ENCODE measurements at regions not wholly inside any gene's neighbourhood (a gene's known extent, or its start where the extent isn't known, plus 50 kb on each side); places are given as distances from the start of the nearest gene placed in this dataset.
"Not testable (repeated sequence)": the region's sequence is repeated elsewhere in the genome, so short reads cannot be mapped to it uniquely, and the experiment has no call there.

DNA sequence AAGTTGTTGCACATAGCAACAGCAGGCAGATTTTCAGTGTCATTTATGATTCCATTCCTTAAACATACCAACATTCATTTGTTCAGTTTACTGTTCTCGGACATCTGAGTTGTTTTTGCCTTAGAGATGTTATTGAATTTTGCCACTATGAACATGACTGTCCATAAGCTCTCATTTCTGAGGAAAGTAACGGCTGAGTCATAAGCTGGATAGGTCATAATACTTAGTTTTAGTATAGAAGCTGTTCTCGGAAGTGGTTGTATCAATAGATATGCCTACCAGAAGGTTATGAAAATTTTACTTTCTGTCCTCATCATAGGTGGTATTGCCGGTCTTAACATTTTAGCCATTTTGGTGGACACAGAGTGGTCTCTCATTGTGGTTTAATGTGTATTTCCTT lies 157.1 kb upstream of the CLNK start:
- TF ChIP-seq, protein P1, sequence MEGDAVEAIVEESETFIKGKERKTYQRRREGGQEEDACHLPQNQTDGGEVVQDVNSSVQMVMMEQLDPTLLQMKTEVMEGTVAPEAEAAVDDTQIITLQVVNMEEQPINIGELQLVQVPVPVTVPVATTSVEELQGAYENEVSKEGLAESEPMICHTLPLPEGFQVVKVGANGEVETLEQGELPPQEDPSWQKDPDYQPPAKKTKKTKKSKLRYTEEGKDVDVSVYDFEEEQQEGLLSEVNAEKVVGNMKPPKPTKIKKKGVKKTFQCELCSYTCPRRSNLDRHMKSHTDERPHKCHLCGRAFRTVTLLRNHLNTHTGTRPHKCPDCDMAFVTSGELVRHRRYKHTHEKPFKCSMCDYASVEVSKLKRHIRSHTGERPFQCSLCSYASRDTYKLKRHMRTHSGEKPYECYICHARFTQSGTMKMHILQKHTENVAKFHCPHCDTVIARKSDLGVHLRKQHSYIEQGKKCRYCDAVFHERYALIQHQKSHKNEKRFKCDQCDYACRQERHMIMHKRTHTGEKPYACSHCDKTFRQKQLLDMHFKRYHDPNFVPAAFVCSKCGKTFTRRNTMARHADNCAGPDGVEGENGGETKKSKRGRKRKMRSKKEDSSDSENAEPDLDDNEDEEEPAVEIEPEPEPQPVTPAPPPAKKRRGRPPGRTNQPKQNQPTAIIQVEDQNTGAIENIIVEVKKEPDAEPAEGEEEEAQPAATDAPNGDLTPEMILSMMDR (IDR thresholded peaks at IDR 0.05; ENCODE audit: insufficient read depth, low read length, missing control alignments), result no peak
- no peak for DNase-seq (ENCODE audit: low read depth, low spot score)
- no peak overlapping the region for H3K4me3 ChIP-seq (ENCODE audit: low read depth, low read length)
- POLR2A ChIA-PET, result no interaction called here
- CTCF ChIA-PET, result no interaction called here

DNA sequence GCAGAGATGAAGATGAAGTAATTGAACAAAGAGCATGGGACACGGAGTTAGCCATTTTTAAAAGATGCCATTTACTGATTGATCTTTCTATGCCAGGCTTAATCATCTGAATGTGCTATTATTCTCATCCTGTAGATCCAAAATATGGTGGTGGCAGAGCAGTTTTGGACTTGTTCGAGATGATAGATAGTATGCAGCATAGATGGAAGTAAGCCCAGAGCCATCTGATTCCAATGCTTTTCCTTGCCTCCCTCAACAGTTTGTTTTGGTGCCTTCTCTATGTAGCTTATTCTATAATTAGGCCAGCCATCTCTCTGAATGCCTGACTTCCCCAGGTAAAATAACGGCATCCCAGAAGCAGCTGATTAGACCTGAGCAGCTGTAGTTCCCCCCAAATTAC lies 152.6 kb upstream of the CLNK start:
- CTCF ChIA-PET, result no interaction called here
- POLR2A ChIA-PET, result no interaction called here

DNA sequence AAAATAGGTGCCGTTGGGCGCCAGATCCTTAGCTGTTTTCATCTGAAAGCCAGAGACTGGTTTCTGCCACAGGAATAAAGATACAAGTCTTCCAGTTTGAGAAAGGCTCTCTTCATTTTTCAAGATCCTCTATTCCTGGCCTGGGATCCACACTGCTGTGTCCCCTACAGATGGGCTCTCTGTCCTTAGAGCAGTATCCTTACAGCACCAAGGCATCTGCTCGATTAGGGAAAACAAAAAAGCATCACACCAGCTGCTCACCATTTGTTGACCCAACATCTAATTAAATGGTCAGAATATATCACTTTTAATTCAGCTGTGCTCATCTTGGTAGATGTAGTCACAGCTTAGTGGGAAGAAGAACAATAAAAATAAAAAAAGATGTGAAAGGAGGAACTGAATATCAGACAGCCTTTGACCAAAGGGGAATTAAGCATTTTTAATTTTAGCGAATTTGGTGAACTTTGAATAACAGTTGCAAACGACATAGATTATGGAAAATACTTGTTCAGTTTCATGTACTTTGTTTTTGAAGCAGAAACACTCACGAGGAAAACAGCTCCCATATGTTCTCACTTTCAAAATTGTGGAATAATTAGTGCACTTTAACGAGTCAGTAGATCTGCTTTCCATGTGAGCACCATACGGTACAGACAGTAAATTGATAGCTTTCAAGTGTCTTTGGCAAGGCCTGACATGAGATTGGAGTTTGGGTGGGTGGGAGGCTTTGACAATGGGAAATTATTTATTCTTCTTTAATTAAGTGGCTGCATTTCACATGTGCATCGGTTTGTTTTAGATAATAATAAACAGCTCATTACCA lies 148.4 kb upstream of the CLNK start:
- TF ChIP-seq, protein P1 (IDR thresholded peaks at IDR 0.05; ENCODE audit: insufficient read depth, low read length, missing control alignments), result no peak
- ChIA-PET CTCF (no interaction called here), POLR2A (no interaction called here)
- no peak for DNase-seq (ENCODE audit: low read depth, low spot score)
- H3K4me3 ChIP-seq (ENCODE audit: low read depth, low read length), result no peak overlapping the region

More for the DNA sequence above, 152.6 kb upstream of the CLNK start:
- H3K4me3 ChIP-seq (ENCODE audit: low read depth, low read length), result no peak overlapping the region
- TF ChIP-seq, protein P1 (IDR thresholded peaks at IDR 0.05; ENCODE audit: insufficient read depth, low read length, missing control alignments), result no peak
- no peak for DNase-seq (ENCODE audit: low read depth, low spot score)

DNA sequence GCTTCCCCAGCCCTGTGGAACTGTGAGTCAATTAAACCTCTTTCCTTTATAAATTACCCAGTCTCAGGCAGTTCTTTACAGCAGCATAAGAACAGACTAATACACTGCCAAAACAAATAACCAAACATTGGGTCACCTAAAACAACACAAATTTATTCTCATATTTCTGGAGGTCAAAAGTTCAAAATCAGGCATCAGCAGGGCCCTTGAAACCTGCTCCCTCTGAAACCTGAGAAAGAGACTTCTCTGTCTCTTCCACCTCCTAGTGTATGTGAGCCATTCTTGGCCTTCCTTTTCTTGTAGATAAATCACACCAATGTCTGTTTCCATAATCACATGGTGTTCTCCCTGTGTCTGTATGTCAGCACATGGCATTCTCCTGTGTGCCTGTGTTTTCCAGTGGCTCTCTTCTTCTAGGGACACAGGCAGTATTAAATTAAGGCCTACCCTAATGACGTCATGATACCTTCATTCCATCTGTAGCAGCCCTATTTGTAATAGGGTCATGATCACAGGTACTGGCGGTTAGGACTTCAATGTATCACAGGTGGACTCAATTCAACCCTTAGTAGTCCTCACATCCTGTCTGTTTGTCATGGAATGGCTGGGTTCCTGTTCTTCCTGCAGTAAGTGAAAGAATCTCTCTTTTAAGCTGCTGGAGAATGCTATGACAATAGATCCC lies 147.3 kb upstream of the CLNK start:
- POLR2A ChIA-PET, result no interaction called here
- no peak for DNase-seq (ENCODE audit: low read depth, low spot score)
- CTCF ChIA-PET, result no interaction called here
- no peak overlapping the region for H3K4me3 ChIP-seq (ENCODE audit: low read depth, low read length)
- TF ChIP-seq, protein P1 (IDR thresholded peaks at IDR 0.05; ENCODE audit: insufficient read depth, low read length, missing control alignments), result no peak

DNA sequence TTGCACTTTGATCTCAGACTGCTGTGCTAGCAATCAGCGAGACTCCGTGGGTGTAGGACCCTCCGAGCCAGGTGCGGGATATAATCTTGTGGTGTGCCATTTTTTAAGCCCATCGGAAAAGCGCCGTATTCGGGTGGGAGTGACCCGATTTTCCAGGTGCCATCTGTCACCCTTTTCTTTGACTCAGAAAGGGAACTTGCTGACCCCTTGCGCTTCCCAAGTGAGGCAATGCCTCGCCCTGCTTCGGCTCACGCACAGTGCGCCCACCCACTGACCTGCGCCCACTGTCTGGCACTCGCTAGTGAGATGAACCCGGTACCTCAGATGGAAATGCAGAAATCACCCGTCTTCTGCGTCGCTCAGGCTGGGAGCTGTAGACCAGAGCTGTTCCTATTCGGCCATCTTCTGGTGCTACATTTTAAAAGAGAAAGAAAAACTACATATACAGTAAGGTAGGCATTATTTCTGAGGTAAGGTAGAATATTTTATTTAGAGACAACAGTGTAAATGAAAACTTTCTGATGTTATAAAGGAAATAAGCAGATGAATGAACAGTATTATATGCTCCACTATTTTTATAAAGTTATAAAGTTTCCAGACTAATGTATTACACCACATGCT lies 144.5 kb upstream of the CLNK start:
- DNase-seq (ENCODE audit: low read depth, low spot score); CTCF ChIA-PET; POLR2A ChIA-PET; H3K4me3 ChIP-seq (ENCODE audit: low read depth, low read length): not testable (repeated sequence)

DNA sequence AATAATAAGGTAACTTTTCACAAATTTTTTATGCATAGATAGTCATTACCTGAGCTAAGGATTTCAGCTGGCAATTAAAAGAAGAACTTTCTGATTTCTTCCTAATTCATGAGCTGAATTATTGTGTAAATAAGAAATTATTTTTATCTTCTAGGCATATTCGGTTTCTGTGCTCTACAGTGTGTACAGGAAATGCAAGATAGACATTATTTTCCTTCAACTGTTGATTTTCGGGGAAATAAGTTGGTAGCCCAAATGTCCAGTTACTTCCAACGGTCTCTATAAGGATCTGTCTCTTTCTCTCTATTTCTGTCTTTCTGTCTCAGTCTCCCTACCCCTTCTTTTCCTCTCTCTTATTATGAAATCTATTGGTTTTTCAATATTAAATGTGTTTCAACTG lies 137.3 kb upstream of the CLNK start:
- H3K4me3 ChIP-seq (ENCODE audit: low read depth, low read length), result no peak overlapping the region
- ChIA-PET POLR2A (no interaction called here), CTCF (interaction anchor here (0.9 kb wide), 1 partner anchor 30 kb away, joined by 4 read pairs; no protein-coding TSS in a partner anchor)
- DNase-seq (ENCODE audit: low read depth, low spot score), result no peak
- TF ChIP-seq, protein P1 (IDR thresholded peaks at IDR 0.05; ENCODE audit: insufficient read depth, low read length, missing control alignments), result no peak

Data from AG04449 (cell line).